SK-N-SH (cell line): ENCODE measurements at regions not wholly inside any gene's neighbourhood (a gene's known extent, or its start where the extent isn't known, plus 50 kb on each side); places are given as distances from the start of the nearest gene placed in this dataset.

Experiments
- CTCF ChIA-PET: fragments of 300-600, 350-600 bp; formaldehyde crosslinking; extraction: SDS; loops from one replicate; lab custom pipeline; 2021; lab: Yijun Ruan, JAX
- POLR2A ChIA-PET: fragments of 350-600 bp; sonication (Branson Sonifier 250); formaldehyde crosslinking; extraction: SDS; loops from one replicate; lab custom pipeline; 2020; ENCODE audit warnings: antibody characterized with exemption, inconsistent platforms; lab: Yijun Ruan, JAX
- DNase-seq: peaks from one replicate; pipeline ENCODE4 v3.0.0; 2012
- H2AFZ ChIP-seq: fragments of 200-600 bp; sonication (generic); 2 replicates; pipeline ENCODE4 v1.8.1; 2016; ENCODE audit warnings: antibody characterized with exemption, mild to moderate bottlenecking, low read depth
- H3F3A ChIP-seq: fragments of 200-600 bp; sonication (generic); replicated peaks from 2 replicates; pipeline ENCODE3; 2016; ENCODE audit warnings: antibody characterized with exemption, mild to moderate bottlenecking; ENCODE audit not compliant: insufficient read depth
- H3K27ac ChIP-seq, 2 experiments: fragments of 200-500 bp in 1 of 2; fragments of 200-600 bp in 1 of 2; sonication (Bioruptor generic) in 1 of 2; sonication (generic), shearing (Covaris generic) in 1 of 2; 2 replicates each; pipeline versions ENCODE4 v1.5.1 to v1.6.1; 2014 to 2016; ENCODE audit warnings: low read depth in 2 of 2, inconsistent platforms in 1 of 2, low read length in 1 of 2, mild to moderate bottlenecking in 1 of 2, mixed read lengths in 1 of 2
- H3K27me3 ChIP-seq: fragments of 200-600 bp; sonication (generic), shearing (Covaris generic); 2 replicates; pipeline ENCODE4 v1.6.1; 2016; ENCODE audit warnings: mixed run types; ENCODE audit not compliant: insufficient read depth
- H3K36me3 ChIP-seq, 2 experiments: fragments of 200-500 bp in 1 of 2; fragments of 200-600 bp in 1 of 2; sonication (Bioruptor generic) in 1 of 2; sonication (generic) in 1 of 2; replicated peaks in 1 of 2; 2 replicates each; pipeline versions ENCODE3 to v1.5.1; 2014 to 2016; ENCODE audit warnings: low read length in 1 of 2, mild to moderate bottlenecking in 1 of 2; ENCODE audit not compliant: insufficient read depth in 2 of 2, control insufficient read depth in 1 of 2
- H3K4me1 ChIP-seq, 2 experiments: fragments of 200-500 bp in 1 of 2; fragments of 200-600 bp in 1 of 2; sonication (Bioruptor generic) in 1 of 2; sonication (generic), shearing (Covaris generic) in 1 of 2; 2 replicates each; pipeline versions ENCODE4 v1.5.1 to v1.6.1; 2014 to 2016; ENCODE audit warnings: low read depth in 1 of 2, low read length in 1 of 2, mixed run types in 1 of 2; ENCODE audit not compliant: insufficient read depth in 2 of 2, control insufficient read depth in 1 of 2
- H3K4me2 ChIP-seq: fragments of 200-600 bp; sonication (generic), shearing (Covaris generic); 2 replicates; pipeline ENCODE4 v1.6.1; 2017; ENCODE audit warnings: mixed run types
- H3K4me3 ChIP-seq, 2 experiments: fragments of 200-500 bp in 1 of 2; fragments of 200-600 bp in 1 of 2; sonication (Bioruptor generic) in 1 of 2; sonication (generic), shearing (Covaris generic) in 1 of 2; 2 replicates each; pipeline versions ENCODE4 v1.5.1 to v1.8.1; 2014 to 2016; ENCODE audit warnings: low read depth in 2 of 2, inconsistent platforms in 1 of 2, low read length in 1 of 2, mild to moderate bottlenecking in 1 of 2, mixed read lengths in 1 of 2, moderate library complexity in 1 of 2
- H3K79me2 ChIP-seq: fragments of 200-600 bp; sonication (generic); 2 replicates; pipeline ENCODE4 v1.8.1; 2017; ENCODE audit warnings: mild to moderate bottlenecking; ENCODE audit not compliant: insufficient read depth
- H3K9ac ChIP-seq: fragments of 200-600 bp; sonication (generic); 2 replicates; pipeline ENCODE4 v1.6.1; 2017; ENCODE audit warnings: mixed run types
- H3K9me2 ChIP-seq: fragments of 200-600 bp; sonication (generic); 2 replicates; pipeline ENCODE4 v1.6.1; 2017; ENCODE audit warnings: mixed run types
- H3K9me3 ChIP-seq: fragments of 200-600 bp; sonication (generic); 2 replicates; pipeline ENCODE4 v1.6.1; 2017; ENCODE audit warnings: mixed run types, mild to moderate bottlenecking, moderate library complexity
- H4K20me1 ChIP-seq: fragments of 200-600 bp; sonication (generic); 2 replicates; pipeline ENCODE4 v1.6.1; 2017; ENCODE audit warnings: mild to moderate bottlenecking, mixed run types; ENCODE audit not compliant: insufficient read depth
- EP300 ChIP-seq, 2 experiments: IDR thresholded peaks; 2 replicates each; pipeline versions ENCODE4 v1.4.0 to v1.6.1; 2012; ENCODE audit warnings: borderline replicate concordance in 1 of 2, low read depth in 1 of 2, low read length in 1 of 2
- EZH2phosphoT487 ChIP-seq: fragments of 200-600 bp; sonication (generic); IDR thresholded peaks from 2 replicates; pipeline ENCODE4 v1.6.1; 2017; ENCODE audit warnings: low read depth, mixed run types, mild to moderate bottlenecking, antibody characterized with exemption, moderate library complexity, borderline replicate concordance
- FOXM1 ChIP-seq: IDR thresholded peaks from 2 replicates; pipeline ENCODE4 v1.4.0; 2012; ENCODE audit warnings: low read depth, mild to moderate bottlenecking
- GATA2 ChIP-seq: sonication (generic); formaldehyde crosslinking; IDR thresholded peaks from 2 replicates; pipeline ENCODE4 v1.5.0; 2020; ENCODE audit warnings: mild to moderate bottlenecking, missing genetic modification reagents
- MEF2A ChIP-seq: IDR thresholded peaks from 2 replicates; pipeline ENCODE4 v1.4.0; 2012; ENCODE audit warnings: low read depth, borderline replicate concordance
- POLR2AphosphoS5 ChIP-seq: IDR thresholded peaks from 2 replicates; pipeline ENCODE4 v1.6.1; 2012; ENCODE audit warnings: low read depth, low read length
- RFX5 ChIP-seq: IDR thresholded peaks from 2 replicates; pipeline ENCODE4 v1.6.1; 2012; ENCODE audit warnings: mild to moderate bottlenecking, improper control_type of control experiment, low read length
- WGBS: methylation state at CpG from one replicate; pipeline ENCODE4 v1.1.6; 2017; ENCODE audit warnings: low lambda C conversion rate; 5-methylcytosine and 5-hydroxymethylcytosine counted together
- TF ChIP-seq, protein P1 (sequence below): IDR thresholded peaks from 2 replicates; pipeline ENCODE4 v1.4.0; 2012; ENCODE audit warnings: low read depth, borderline replicate concordance
- TF ChIP-seq, protein P2 (sequence below): IDR thresholded peaks from 2 replicates; pipeline ENCODE4 v1.4.0; 2012; ENCODE audit warnings: low read depth
- TF ChIP-seq, protein P3 (sequence below): fragments of 150-350 bp; IDR thresholded peaks from 2 replicates; pipeline ENCODE4 v1.6.1; 2016; ENCODE audit warnings: mild to moderate bottlenecking, low read depth, low read length
- TF ChIP-seq, protein P4 (sequence below): fragments of 150-350 bp; IDR thresholded peaks from 2 replicates; pipeline ENCODE4 v1.6.1; 2017; ENCODE audit warnings: antibody characterized with exemption, low read length, low read depth, borderline replicate concordance

DNA sequence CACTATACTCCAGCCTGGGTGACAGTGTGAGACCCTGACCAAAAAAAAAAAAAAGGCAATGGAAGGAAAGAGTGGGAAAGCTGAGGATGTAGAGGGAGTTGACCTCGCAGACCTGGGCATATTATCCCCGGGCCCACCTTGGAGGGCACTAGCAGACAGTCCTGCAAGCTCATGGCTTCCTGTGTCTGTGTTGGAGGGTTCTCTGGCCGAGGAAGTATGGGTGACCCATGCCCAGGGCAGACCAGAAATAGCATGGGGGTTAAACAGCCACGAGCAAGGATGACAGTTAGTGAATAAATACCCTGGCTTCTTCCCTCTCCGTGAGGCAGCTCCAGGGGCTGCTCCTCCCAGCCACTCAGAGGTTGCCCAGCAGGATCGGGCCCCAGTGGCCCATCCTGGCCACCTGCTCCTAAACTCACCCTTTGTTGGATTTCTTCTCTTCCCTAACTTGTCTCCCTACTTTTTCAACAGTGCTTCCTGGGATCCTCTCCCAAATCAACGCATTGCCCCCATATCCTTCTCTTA is 485.8 kb downstream of the ZNF536 start (continued):
- TF ChIP-seq POLR2AphosphoS5 (no peak), MEF2A (no peak), EZH2phosphoT487 (no peak)

DNA sequence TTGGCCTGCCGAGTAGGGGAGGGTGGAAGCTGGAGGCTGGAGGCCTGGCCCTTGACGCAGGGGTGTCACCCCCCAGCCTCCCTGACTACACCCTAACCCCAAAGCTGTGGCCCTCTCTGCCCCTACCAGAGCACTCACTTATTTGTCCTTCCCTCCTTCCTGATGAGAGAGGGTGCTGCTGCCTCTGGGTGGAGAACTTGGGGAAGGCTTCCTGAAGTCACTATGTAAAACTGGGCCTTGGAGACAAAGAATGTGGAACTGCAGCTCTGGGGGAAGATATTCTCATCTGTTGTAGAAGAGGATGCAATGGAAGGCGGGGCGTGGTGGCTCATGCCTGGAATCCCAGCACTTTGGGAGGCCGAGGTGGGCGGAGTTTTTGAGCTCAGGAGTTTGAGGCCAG is 485.2 kb downstream of the ZNF536 start:
- Histone ChIP-seq H2AFZ (no peak overlapping the region), H3K9ac (no peak overlapping the region)
- POLR2A ChIA-PET, result no interaction called here
- TF ChIP-seq, protein P1, sequence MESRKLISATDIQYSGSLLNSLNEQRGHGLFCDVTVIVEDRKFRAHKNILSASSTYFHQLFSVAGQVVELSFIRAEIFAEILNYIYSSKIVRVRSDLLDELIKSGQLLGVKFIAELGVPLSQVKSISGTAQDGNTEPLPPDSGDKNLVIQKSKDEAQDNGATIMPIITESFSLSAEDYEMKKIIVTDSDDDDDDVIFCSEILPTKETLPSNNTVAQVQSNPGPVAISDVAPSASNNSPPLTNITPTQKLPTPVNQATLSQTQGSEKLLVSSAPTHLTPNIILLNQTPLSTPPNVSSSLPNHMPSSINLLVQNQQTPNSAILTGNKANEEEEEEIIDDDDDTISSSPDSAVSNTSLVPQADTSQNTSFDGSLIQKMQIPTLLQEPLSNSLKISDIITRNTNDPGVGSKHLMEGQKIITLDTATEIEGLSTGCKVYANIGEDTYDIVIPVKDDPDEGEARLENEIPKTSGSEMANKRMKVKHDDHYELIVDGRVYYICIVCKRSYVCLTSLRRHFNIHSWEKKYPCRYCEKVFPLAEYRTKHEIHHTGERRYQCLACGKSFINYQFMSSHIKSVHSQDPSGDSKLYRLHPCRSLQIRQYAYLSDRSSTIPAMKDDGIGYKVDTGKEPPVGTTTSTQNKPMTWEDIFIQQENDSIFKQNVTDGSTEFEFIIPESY, result no peak
- no peak for TF ChIP-seq FOXM1
- TF ChIP-seq, protein P2, sequence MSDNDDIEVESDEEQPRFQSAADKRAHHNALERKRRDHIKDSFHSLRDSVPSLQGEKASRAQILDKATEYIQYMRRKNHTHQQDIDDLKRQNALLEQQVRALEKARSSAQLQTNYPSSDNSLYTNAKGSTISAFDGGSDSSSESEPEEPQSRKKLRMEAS, result no peak
- TF ChIP-seq, all 33 proteins: peak for 0
- Histone ChIP-seq H3F3A (no peaks in the 10 kb centered on the region), H3K4me1 (peaks cover 0 to 7% of the 10 kb centered on the region in 2 experiments; a peak in 1 of 4 replicates), H3K9me2 (no peaks in the 10 kb centered on the region), H3K27me3 (no peaks in the 10 kb centered on the region), H3K27ac (no peak overlapping the region), H4K20me1 (no peaks in the 10 kb centered on the region), H3K4me2 (no peak overlapping the region), H3K4me3 (no peak overlapping the region), H3K79me2 (no peaks in the 10 kb centered on the region), H3K9me3 (no peaks in the 10 kb centered on the region), H3K36me3 (no peaks in the 10 kb centered on the region)
- CTCF ChIA-PET, result interaction anchor here (1.1 kb wide), 1 partner anchor 50 kb away, joined by 3 read pairs; no protein-coding TSS in a partner anchor
- 19% methylated on average over 6 of the region's 6 CpGs for WGBS
- no peak for DNase-seq

DNA sequence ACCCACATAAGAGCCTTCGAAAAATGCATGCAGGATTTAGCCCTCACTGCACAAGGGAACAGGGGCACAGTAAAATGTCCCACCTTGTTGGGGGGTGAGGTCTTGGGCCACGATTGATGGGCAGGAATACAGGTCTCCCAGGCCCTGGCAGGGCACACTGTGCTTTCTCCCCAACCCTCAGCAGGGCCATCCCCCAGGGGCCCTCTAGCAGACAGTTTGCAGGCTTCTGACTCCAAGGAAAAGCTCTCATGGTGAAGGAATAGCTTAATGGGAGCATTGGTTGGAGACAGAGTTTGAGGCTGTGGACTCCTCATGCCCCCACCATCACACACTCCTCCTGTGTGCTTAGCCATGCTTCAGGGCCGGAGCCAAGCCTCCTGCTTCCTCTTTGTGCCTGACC is 484.6 kb downstream of the ZNF536 start:
- H3K9ac ChIP-seq, result no peak overlapping the region
- no peak overlapping the region for H3K4me3 ChIP-seq
- CTCF ChIA-PET, result interaction anchor here (1.6 kb wide), 1 partner anchor 137 kb away, joined by 4 read pairs; no protein-coding TSS in a partner anchor
- H3K4me2 ChIP-seq, result no peak overlapping the region
- H3K27me3 ChIP-seq, result no peaks in the 10 kb centered on the region
- 5% methylated on average over 2 of the region's 3 CpGs for WGBS
- no peak overlapping the region for H3K27ac ChIP-seq
- POLR2A ChIA-PET, result no interaction called here
- H3K4me1 ChIP-seq, result peaks cover 0 to 7% of the 10 kb centered on the region in 2 experiments; a peak in 1 of 4 replicates
- no peaks in the 10 kb centered on the region for H3K79me2 ChIP-seq
- H3K9me2 ChIP-seq, result no peaks in the 10 kb centered on the region
- H3K36me3 ChIP-seq, result no peaks in the 10 kb centered on the region
- no peaks in the 10 kb centered on the region for H4K20me1 ChIP-seq
- TF ChIP-seq EP300 (IDR thresholded peaks at IDR 0.05; ENCODE audit: borderline replicate concordance in 1 of 2, low read depth in 1 of 2, low read length in 1 of 2) (no peak), EZH2phosphoT487 (no peak), MEF2A (no peak), GATA2 (CRISPR knock-in tag) (no peak), RFX5 (no peak)
- TF ChIP-seq, protein P3, sequence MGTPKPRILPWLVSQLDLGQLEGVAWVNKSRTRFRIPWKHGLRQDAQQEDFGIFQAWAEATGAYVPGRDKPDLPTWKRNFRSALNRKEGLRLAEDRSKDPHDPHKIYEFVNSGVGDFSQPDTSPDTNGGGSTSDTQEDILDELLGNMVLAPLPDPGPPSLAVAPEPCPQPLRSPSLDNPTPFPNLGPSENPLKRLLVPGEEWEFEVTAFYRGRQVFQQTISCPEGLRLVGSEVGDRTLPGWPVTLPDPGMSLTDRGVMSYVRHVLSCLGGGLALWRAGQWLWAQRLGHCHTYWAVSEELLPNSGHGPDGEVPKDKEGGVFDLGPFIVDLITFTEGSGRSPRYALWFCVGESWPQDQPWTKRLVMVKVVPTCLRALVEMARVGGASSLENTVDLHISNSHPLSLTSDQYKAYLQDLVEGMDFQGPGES, result no peak
- TF ChIP-seq, protein P2, result no peak
- TF ChIP-seq, protein P4, sequence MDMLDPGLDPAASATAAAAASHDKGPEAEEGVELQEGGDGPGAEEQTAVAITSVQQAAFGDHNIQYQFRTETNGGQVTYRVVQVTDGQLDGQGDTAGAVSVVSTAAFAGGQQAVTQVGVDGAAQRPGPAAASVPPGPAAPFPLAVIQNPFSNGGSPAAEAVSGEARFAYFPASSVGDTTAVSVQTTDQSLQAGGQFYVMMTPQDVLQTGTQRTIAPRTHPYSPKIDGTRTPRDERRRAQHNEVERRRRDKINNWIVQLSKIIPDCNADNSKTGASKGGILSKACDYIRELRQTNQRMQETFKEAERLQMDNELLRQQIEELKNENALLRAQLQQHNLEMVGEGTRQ, result no peak
- TF ChIP-seq, protein P1, result no peak
- no peak for DNase-seq
- H3K9me3 ChIP-seq, result no peaks in the 10 kb centered on the region
- no peak overlapping the region for H2AFZ ChIP-seq
- no peaks in the 10 kb centered on the region for H3F3A ChIP-seq
